ENCODE measurements at regions not wholly inside any gene's neighbourhood (a gene's known extent, or its start where the extent isn't known, plus 50 kb on each side); places are given as distances from the start of the nearest gene placed in this dataset.

- TF ChIP-seq YY1 (IDR thresholded peaks at IDR 0.05; ENCODE audit: low read depth, low read length) (no peak), CTCF (IDR thresholded peaks at IDR 0.05; ENCODE audit: control extremely low read depth in 1 of 3, insufficient read depth in 1 of 3, low read depth in 1 of 3, low read length in 3 of 3) (no peak), CEBPB (IDR thresholded peaks at IDR 0.05; ENCODE audit: low read depth, low read length) (no peak), EP300 (IDR thresholded peaks at IDR 0.05; ENCODE audit: borderline replicate concordance in 1 of 2, low read depth in 2 of 2, low read length in 2 of 2) (no peak), BRCA1 (IDR thresholded peaks at IDR 0.05; ENCODE audit: low read depth, low read length) (no peak), POLR2AphosphoS5 (IDR thresholded peaks at IDR 0.05; ENCODE audit: low read depth, low read length) (no peak), BCL11A (IDR thresholded peaks at IDR 0.05; ENCODE audit: low read depth in 2 of 2, low read length in 2 of 2) (no peak), JUN (IDR thresholded peaks at IDR 0.05; ENCODE audit: low read depth, low read length) (no peak), FOSL1 (IDR thresholded peaks at IDR 0.05; ENCODE audit: insufficient read depth, low read depth, low read length) (no peak), ATF3 (IDR thresholded peaks at IDR 0.05; ENCODE audit: insufficient read depth, low read depth, low read length) (no peak), ZNF274 (IDR thresholded peaks at IDR 0.05; ENCODE audit: borderline replicate concordance, extremely low read depth, low read length) (no peak), EZH2 (IDR thresholded peaks at IDR 0.05; ENCODE audit: low read depth, low read length, severe bottlenecking) (no peak), USF2 (IDR thresholded peaks at IDR 0.05; ENCODE audit: low read length) (no peak)
These were observed 250.8 kb downstream of the FAM72C start for GRCh38 chr1:143721024-143721373.
